ENCODE measurements at regions not wholly inside any gene's neighbourhood (a gene's known extent, or its start where the extent isn't known, plus 50 kb on each side); places are given as distances from the start of the nearest gene placed in this dataset.

- no peaks in the 10 kb centered on the region for H3K27me3 ChIP-seq
- no peak overlapping the region for H3K27ac ChIP-seq
- no peak for TF ChIP-seq CTCF (IDR thresholded peaks at IDR 0.05)
- no peak for TF ChIP-seq POLR2A (IDR thresholded peaks at IDR 0.05)
These were observed 148.9 kb downstream of the GLUL start for GRCh38 chr1:182242641-182243040.

GRCh38 chr1:182240085-182240484, 151.5 kb downstream of the GLUL start:
- no peaks in the 10 kb centered on the region for H3K36me3 ChIP-seq
- no peak overlapping the region for H3K4me3 ChIP-seq
- H3K27ac ChIP-seq, result no peak overlapping the region
- TF ChIP-seq CTCF (IDR thresholded peaks at IDR 0.05) (no peak), POLR2A (IDR thresholded peaks at IDR 0.05) (no peak)
- H3K4me1 ChIP-seq, result no peaks in the 10 kb centered on the region
- H3K27me3 ChIP-seq, result no peaks in the 10 kb centered on the region
- no peaks in the 10 kb centered on the region for H3K9me3 ChIP-seq
- DNase-seq, result no peak

More at GRCh38 chr1:182242641-182243040, 148.9 kb downstream of the GLUL start:
- Histone ChIP-seq H3K36me3 (no peaks in the 10 kb centered on the region), H3K4me1 (no peaks in the 10 kb centered on the region), H3K9me3 (no peaks in the 10 kb centered on the region), H3K4me3 (no peak overlapping the region)
- DNase-seq, result no peak

DNA sequence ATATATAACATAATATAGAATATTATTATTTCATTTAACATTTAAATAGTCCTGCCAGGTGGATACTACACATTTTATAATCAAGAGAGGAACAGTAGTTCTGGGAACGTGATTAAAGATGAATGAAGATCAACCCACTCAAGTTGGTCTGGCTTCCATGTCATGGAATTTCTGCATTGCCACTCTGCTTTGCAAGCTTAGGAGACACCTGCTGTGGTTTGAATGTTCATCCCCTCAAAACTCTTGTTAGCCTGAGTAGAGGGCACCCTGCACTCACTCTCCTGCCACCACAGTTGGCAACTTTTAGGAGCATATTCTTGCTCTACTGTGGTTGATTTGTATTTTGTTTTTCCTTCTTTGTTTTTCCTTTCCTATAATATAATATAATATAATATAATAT, 153.2 kb downstream of the GLUL start:
- Histone ChIP-seq H3K27ac (no peak overlapping the region), H3K4me3 (no peak overlapping the region), H3K36me3 (no peaks in the 10 kb centered on the region), H3K9me3 (no peaks in the 10 kb centered on the region), H3K4me1 (no peaks in the 10 kb centered on the region), H3K27me3 (no peaks in the 10 kb centered on the region)
- TF ChIP-seq POLR2A (IDR thresholded peaks at IDR 0.05) (no peak), CTCF (IDR thresholded peaks at IDR 0.05) (no peak)
- DNase-seq, result no peak

GRCh38 chr1:182237329-182237728, 154.3 kb downstream of the GLUL start:
- H3K9me3 ChIP-seq, result no peaks in the 10 kb centered on the region
- no peak for DNase-seq
- no peaks in the 10 kb centered on the region for H3K4me1 ChIP-seq
- H3K27me3 ChIP-seq, result no peaks in the 10 kb centered on the region
- no peaks in the 10 kb centered on the region for H3K36me3 ChIP-seq
- no peak overlapping the region for H3K4me3 ChIP-seq
- no peak overlapping the region for H3K27ac ChIP-seq
- TF ChIP-seq POLR2A (IDR thresholded peaks at IDR 0.05) (no peak), CTCF (IDR thresholded peaks at IDR 0.05) (no peak)

GRCh38 chr1:182236651-182237077, 154.9 kb downstream of the GLUL start:
- no peaks in the 10 kb centered on the region for H3K36me3 ChIP-seq
- no peaks in the 10 kb centered on the region for H3K4me1 ChIP-seq
- H3K9me3 ChIP-seq, result no peaks in the 10 kb centered on the region
- TF ChIP-seq CTCF (IDR thresholded peaks at IDR 0.05) (no peak), POLR2A (IDR thresholded peaks at IDR 0.05) (no peak)
- no peak overlapping the region for H3K27ac ChIP-seq
- DNase-seq, result no peak
- H3K27me3 ChIP-seq, result no peaks in the 10 kb centered on the region
- H3K4me3 ChIP-seq, result no peak overlapping the region

Data from Peyer's patch (tissue), 4 donors.